PC-3 (cell line): ENCODE measurements at regions not wholly inside any gene's neighbourhood (a gene's known extent, or its start where the extent isn't known, plus 50 kb on each side); places are given as distances from the start of the nearest gene placed in this dataset.

Experiments
- EZH2 ChIP-seq: fragments of 300-600 bp; sonication (generic); IDR thresholded peaks from one replicate; pipeline ENCODE4 v1.6.1; 2017; ENCODE audit warnings: antibody characterized with exemption, mild to moderate bottlenecking, low read length; ENCODE audit not compliant: unreplicated experiment
- EZH2phosphoT487 ChIP-seq: fragments of 300-600 bp; sonication (generic); IDR thresholded peaks from 2 replicates; pipeline ENCODE4 v1.6.1; 2018; ENCODE audit warnings: mild to moderate bottlenecking, antibody characterized with exemption, low read length, borderline replicate concordance
- TF ChIP-seq, protein P1 (sequence below): fragments of 300-600 bp; sonication (generic); conservative IDR thresholded peaks from 2 replicates; pipeline ENCODE4 v1.5.1; 2017; ENCODE audit warnings: antibody characterized with exemption, low read depth, mild to moderate bottlenecking, low read length

DNA sequence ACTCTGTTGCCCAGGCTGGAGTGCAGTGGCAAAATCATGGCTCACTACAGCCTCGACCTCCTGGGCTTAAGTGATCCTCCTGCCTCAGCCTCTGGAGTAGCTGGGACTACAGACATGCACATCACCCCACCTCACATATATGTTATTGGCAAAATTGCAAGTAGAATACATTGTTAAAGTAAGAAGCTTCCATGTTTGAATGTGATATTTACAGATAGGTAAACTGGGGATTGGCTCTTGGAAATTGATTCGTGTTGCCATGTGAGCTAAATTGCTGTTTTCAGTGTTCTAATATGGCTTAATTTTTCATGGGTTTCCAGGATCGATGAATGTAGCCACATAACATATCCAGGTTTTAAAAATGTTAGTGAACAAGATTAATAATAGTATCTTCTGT, 149.0 kb upstream of the ZNF217 start:
- TF ChIP-seq EZH2, result no peak
- TF ChIP-seq, protein P1, sequence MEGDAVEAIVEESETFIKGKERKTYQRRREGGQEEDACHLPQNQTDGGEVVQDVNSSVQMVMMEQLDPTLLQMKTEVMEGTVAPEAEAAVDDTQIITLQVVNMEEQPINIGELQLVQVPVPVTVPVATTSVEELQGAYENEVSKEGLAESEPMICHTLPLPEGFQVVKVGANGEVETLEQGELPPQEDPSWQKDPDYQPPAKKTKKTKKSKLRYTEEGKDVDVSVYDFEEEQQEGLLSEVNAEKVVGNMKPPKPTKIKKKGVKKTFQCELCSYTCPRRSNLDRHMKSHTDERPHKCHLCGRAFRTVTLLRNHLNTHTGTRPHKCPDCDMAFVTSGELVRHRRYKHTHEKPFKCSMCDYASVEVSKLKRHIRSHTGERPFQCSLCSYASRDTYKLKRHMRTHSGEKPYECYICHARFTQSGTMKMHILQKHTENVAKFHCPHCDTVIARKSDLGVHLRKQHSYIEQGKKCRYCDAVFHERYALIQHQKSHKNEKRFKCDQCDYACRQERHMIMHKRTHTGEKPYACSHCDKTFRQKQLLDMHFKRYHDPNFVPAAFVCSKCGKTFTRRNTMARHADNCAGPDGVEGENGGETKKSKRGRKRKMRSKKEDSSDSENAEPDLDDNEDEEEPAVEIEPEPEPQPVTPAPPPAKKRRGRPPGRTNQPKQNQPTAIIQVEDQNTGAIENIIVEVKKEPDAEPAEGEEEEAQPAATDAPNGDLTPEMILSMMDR, result no peak
- TF ChIP-seq EZH2phosphoT487, result no peak
